Esophagus muscularis mucosa (tissue), 4 donors: ENCODE measurements at regions not wholly inside any gene's neighbourhood (a gene's known extent, or its start where the extent isn't known, plus 50 kb on each side); places are given as distances from the start of the nearest gene placed in this dataset.

ENCODE experiments used
- CTCF ChIP-seq, 3 experiments: fragments of 200-600 bp in 2 of 3; fragments of 450-650 bp in 1 of 3; sonication (generic) in 2 of 3; IDR thresholded peaks; one replicate each; pipeline ENCODE4 v1.5.1; 2017 to 2019; ENCODE audit warnings: antibody characterized with exemption in 3 of 3, mild to moderate bottlenecking in 2 of 3, moderate library complexity in 1 of 3
- EP300 ChIP-seq: sonication (generic); formaldehyde crosslinking; IDR thresholded peaks from one replicate; pipeline ENCODE4 v1.6.1; 2017; ENCODE audit warnings: antibody characterized with exemption
- POLR2A ChIP-seq: fragments of 450-650 bp; IDR thresholded peaks from one replicate; pipeline ENCODE4 v1.6.1; 2017; ENCODE audit warnings: antibody characterized with exemption, moderate library complexity, mild to moderate bottlenecking, low read depth
- POLR2AphosphoS5 ChIP-seq, 2 donors: sonication (generic); formaldehyde crosslinking; IDR thresholded peaks; one replicate each; pipeline ENCODE4 v1.6.1; 2017; ENCODE audit warnings: antibody characterized with exemption in 2 of 2

- no peak for TF ChIP-seq EP300
- TF ChIP-seq CTCF (IDR thresholded peaks at IDR 0.05) = no peak
- TF ChIP-seq POLR2AphosphoS5 (IDR thresholded peaks at IDR 0.05) = no peak
- no peak for TF ChIP-seq POLR2A
These were observed 120.9 kb upstream of the SFSWAP start for GRCh38 chr12:131589966-131590365.
